ENCODE measurements at regions not wholly inside any gene's neighbourhood (a gene's known extent, or its start where the extent isn't known, plus 50 kb on each side); places are given as distances from the start of the nearest gene placed in this dataset.
"Not testable (repeated sequence)": the region's sequence is repeated elsewhere in the genome, so short reads cannot be mapped to it uniquely, and the experiment has no call there.

- FAIRE-seq, result no peak
Observed at GRCh38 chr20:24838546-24839535, 110.2 kb upstream of the CST7 start.

GRCh38 chr20:24840121-24840713 is 108.9 kb upstream of the CST7 start:
- FAIRE-seq, result no peak

GRCh38 chr20:24842274-24842917 is 106.7 kb upstream of the CST7 start:
- FAIRE-seq, result no peak

- no peak for FAIRE-seq
Observed at GRCh38 chr20:24842918-24843715, 106.0 kb upstream of the CST7 start.

- no peak for FAIRE-seq
Observed at GRCh38 chr20:24850176-24850575, 98.9 kb upstream of the CST7 start.

GRCh38 chr20:24851346-24852019 is 97.6 kb upstream of the CST7 start:
- no peak for FAIRE-seq

- FAIRE-seq, result no peak
Observed at GRCh38 chr20:24853916-24854315, 95.2 kb upstream of the CST7 start.

GRCh38 chr20:24855848-24856247 is 93.2 kb upstream of the CST7 start:
- FAIRE-seq, result no peak

- not testable (repeated sequence) for FAIRE-seq
Observed at GRCh38 chr20:24858500-24858899, 90.6 kb upstream of the CST7 start.

GRCh38 chr20:24859539-24859938 is 89.5 kb upstream of the CST7 start:
- FAIRE-seq, result no peak

GRCh38 chr20:24862186-24862585 is 86.9 kb upstream of the CST7 start:
- no peak for FAIRE-seq

- FAIRE-seq, result no peak
Observed at GRCh38 chr20:24862606-24863005, 86.5 kb upstream of the CST7 start.

GRCh38 chr20:24863356-24863755 is 85.7 kb upstream of the CST7 start:
- no peak for FAIRE-seq

- FAIRE-seq, result no peak
Observed at GRCh38 chr20:24866008-24866407, 83.1 kb upstream of the CST7 start.

- FAIRE-seq, result no peak
Observed at GRCh38 chr20:24866742-24867141, 82.3 kb upstream of the CST7 start.

- FAIRE-seq, result no peak
Observed at GRCh38 chr20:24867556-24867955, 81.5 kb upstream of the CST7 start.

- FAIRE-seq, result no peak
Observed at GRCh38 chr20:24868396-24868927, 80.6 kb upstream of the CST7 start.

- FAIRE-seq, result no peak
Observed at GRCh38 chr20:24868959-24869358, 80.1 kb upstream of the CST7 start.

- no peak for FAIRE-seq
Observed at GRCh38 chr20:24870057-24870456, 79.0 kb upstream of the CST7 start.

- FAIRE-seq, result no peak
Observed at GRCh38 chr20:24870881-24871280, 78.2 kb upstream of the CST7 start.

- no peak for FAIRE-seq
Observed at GRCh38 chr20:24871480-24872213, 77.4 kb upstream of the CST7 start.

Measured in endometrium (tissue), 2 donors.